Testis (tissue), 2 donors: ENCODE measurements at regions not wholly inside any gene's neighbourhood (a gene's known extent, or its start where the extent isn't known, plus 50 kb on each side); places are given as distances from the start of the nearest gene placed in this dataset.

Experiments used
- CTCF ChIP-seq, 3 experiments: fragments of 450-650 bp in 2 of 3; fragments of 200-600 bp in 1 of 3; sonication (generic) in 1 of 3; IDR thresholded peaks; one replicate each; pipeline ENCODE4 v1.5.1; 2016 to 2019; ENCODE audit warnings: antibody characterized with exemption in 3 of 3, mild to moderate bottlenecking in 2 of 3, moderate library complexity in 1 of 3
- POLR2A ChIP-seq: fragments of 450-650 bp; IDR thresholded peaks from one replicate; pipeline ENCODE4 v1.6.1; 2017; ENCODE audit warnings: antibody characterized with exemption, mild to moderate bottlenecking, moderate library complexity

- TF ChIP-seq CTCF (IDR thresholded peaks at IDR 0.05) = no peak
- TF ChIP-seq POLR2A = no peak
Observed at GRCh38 chr7:155881471-155882350, 69.4 kb upstream of the SHH start.
